Brain microvascular endothelial cell (primary cell): ENCODE measurements at regions not wholly inside any gene's neighbourhood (a gene's known extent, or its start where the extent isn't known, plus 50 kb on each side); places are given as distances from the start of the nearest gene placed in this dataset.

Source experiments
- DNase-seq: peaks from one replicate; pipeline ENCODE4 v3.0.0-alpha.2; 2020
- H3K27ac ChIP-seq: fragments of 250-450 bp; sonication (Bioruptor Pico); 2 replicates; pipeline ENCODE4 v1.5.1; 2020; ENCODE audit warnings: mild to moderate bottlenecking, moderate library complexity
- H3K27me3 ChIP-seq: fragments of 250-450 bp; sonication (Bioruptor Pico); replicated peaks from 2 replicates; pipeline ENCODE4 v1.5.1; 2020; ENCODE audit warnings: mild to moderate bottlenecking
- H3K36me3 ChIP-seq: fragments of 250-450 bp; sonication (Bioruptor Pico); replicated peaks from 2 replicates; pipeline ENCODE4 v1.5.1; 2020; ENCODE audit warnings: mild to moderate bottlenecking
- H3K4me3 ChIP-seq: 2 replicates; pipeline ENCODE4 v1.5.1; 2011; ENCODE audit warnings: low read depth, mild to moderate bottlenecking, control low read depth, low read length, moderate library complexity
- CTCF ChIP-seq: IDR thresholded peaks from 2 replicates; pipeline ENCODE4 v1.5.1; 2011; ENCODE audit warnings: low read depth, mild to moderate bottlenecking, moderate library complexity, low read length, control low read depth, inconsistent platforms; ENCODE audit errors: missing control alignments
- in situ Hi-C: cut with HindIII; loops from 2 replicates; pipeline ENCODE4 v1.10.0; 2017; ENCODE audit warnings: low sequenced_read_pairs, low pct_ligation_motif_present

DNA sequence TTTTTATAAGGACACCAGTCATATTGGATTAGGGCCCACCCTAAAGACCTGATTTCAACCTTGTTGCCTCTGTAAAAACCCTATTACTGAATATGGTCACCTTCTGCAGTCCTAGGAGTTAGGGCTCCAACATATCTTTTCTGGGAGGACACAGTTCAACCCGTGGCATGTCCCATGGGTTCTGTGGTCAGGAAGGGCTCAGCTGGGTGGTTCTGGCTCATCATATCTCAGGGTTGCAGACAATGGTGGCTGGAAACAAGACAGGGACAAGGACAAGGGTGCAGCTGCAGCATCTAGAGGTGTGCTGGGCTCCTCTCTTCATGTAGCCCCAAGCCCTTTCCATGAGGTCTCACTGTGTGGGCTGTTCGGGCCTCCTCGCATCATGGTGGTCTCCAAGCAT lies 63.1 kb upstream of the FOXF1 start:
- DNase-seq = no peak
- Histone ChIP-seq H3K27ac (no peak overlapping the region), H3K36me3 (no peaks in the 10 kb centered on the region), H3K27me3 (peaks cover 1% of the 10 kb centered on the region), H3K4me3 (no peak overlapping the region)
- in situ Hi-C loops = no loop called here
- no peak for TF ChIP-seq CTCF

DNA sequence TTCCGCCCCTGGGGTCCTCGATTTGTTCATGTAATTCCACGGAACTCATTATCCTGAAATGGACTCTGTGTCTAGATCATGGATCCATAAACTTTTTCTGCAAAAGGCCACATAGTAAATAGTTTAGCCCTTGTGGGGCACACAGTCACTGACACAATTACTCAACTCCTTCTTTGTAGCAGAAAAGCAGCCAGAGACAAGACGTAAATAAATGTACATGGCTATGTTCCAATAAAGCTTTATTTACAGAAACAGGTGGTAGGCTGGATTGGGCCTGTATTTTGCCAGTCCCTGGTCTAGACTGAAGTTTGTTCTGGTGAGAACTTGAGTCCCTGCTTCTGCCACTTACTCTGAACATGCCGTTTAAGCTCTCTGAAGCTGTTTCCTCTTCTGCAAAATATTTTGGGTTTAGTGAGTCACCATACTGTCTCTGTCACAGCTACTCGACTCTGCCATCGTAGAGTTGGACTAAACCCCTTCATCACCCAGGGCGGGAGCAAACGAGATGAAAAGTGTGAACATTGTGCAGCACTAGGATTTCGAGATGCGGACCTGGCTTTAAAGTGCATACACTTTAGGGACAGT lies 61.9 kb upstream of the FOXF1 start:
- no peak overlapping the region for H3K27ac ChIP-seq
- in situ Hi-C loops = no loop called here
- no peaks in the 10 kb centered on the region for H3K36me3 ChIP-seq
- DNase-seq = no peak
- H3K27me3 ChIP-seq = peaks cover 1% of the 10 kb centered on the region
- TF ChIP-seq CTCF = no peak
- no peak overlapping the region for H3K4me3 ChIP-seq

GRCh38 chr16:86449446-86450095 lies 60.8 kb upstream of the FOXF1 start:
- Histone ChIP-seq H3K27ac (no peak overlapping the region), H3K27me3 (no peaks in the 10 kb centered on the region), H3K36me3 (no peaks in the 10 kb centered on the region), H3K4me3 (no peak overlapping the region)
- no peak for TF ChIP-seq CTCF
- DNase-seq = no peak
- in situ Hi-C loops = no loop called here

DNA sequence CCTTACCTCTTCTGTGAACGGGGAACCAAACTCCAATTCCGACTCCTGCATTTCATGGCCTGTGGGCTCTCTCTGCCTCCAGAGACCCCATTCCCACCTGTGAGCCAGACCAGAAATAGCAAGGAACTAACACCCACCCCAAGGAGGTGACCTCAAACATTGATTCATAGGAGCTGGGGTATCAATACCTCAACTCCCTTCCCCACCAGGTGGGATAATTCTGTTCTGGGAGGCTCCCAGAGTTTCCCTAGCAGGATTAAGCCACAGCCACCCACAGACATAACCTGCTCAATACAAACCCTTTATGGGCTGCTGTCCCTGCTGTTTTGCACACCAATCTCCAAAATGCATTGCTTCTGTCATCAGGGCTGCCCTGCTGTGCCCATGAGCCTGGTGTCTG lies 59.6 kb upstream of the FOXF1 start:
- DNase-seq = no peak
- Histone ChIP-seq H3K4me3 (no peak overlapping the region), H3K36me3 (no peaks in the 10 kb centered on the region), H3K27me3 (no peaks in the 10 kb centered on the region), H3K27ac (no peak overlapping the region)
- in situ Hi-C loops = no loop called here
- no peak for TF ChIP-seq CTCF

DNA sequence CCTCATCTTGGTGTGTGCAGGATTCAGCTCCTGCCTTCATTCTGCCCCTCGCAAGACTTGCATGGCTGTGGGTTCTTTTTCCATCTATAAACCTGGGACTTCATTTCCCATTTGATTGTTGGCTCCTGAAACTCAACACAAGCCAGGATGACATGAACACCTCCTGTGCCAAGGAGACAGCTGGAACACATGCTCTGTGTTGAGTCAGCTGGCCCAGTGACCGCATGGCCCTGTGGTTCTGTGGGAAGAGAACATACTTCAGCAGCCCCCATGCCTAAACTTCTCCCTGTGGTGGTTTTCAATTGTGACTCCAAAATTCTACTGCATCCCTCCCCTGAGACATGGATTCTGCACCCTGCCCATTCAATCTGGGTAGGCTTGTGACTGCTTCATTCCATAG lies 57.9 kb upstream of the FOXF1 start:
- no peak overlapping the region for H3K4me3 ChIP-seq
- no peak for TF ChIP-seq CTCF
- no peak for DNase-seq
- in situ Hi-C loops = no loop called here
- no peaks in the 10 kb centered on the region for H3K36me3 ChIP-seq
- peaks cover 7% of the 10 kb centered on the region for H3K27me3 ChIP-seq
- H3K27ac ChIP-seq = no peak overlapping the region

DNA sequence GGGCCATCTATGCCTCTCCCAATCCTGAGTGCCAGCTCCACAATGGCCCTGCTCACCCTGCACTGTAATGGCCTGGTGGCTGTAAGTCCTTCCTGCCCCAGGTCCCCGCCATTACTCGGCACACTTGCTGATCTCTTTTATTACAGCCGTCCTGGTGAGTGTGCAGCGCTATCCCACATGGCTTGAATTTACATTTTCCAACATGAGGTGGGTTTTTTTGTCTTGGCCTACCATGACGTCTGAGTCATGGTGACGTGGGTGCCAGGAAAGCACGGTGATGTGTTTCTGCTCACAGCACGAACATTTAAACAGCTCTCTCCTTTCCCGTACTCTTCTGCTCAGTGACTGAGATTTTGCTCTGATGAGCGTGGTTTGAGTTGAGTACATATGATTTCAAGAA lies 55.2 kb upstream of the FOXF1 start:
- in situ Hi-C loops = no loop called here
- Histone ChIP-seq H3K27me3 (peaks cover 10% of the 10 kb centered on the region), H3K36me3 (no peaks in the 10 kb centered on the region), H3K4me3 (no peak overlapping the region), H3K27ac (no peak overlapping the region)
- DNase-seq = peak; percentile 10
- TF ChIP-seq CTCF = no peak
